Transverse colon (tissue), 4 donors: ENCODE measurements at regions not wholly inside any gene's neighbourhood (a gene's known extent, or its start where the extent isn't known, plus 50 kb on each side); places are given as distances from the start of the nearest gene placed in this dataset.

Experiments used
- DNase-seq: peaks from one replicate; pipeline ENCODE4 v3.0.0-alpha.2; 2019
- H3K27ac ChIP-seq, 4 donors: fragments of 200-600 bp; sonication (generic); 2 replicates each; pipeline ENCODE4 v1.5.1; 2016 to 2018; ENCODE audit warnings: inconsistent platforms in 4 of 4
- H3K27me3 ChIP-seq: fragments of 200-600 bp; sonication (generic); 2 replicates; pipeline ENCODE4 v1.5.1; 2017; ENCODE audit warnings: inconsistent platforms
- H3K36me3 ChIP-seq, 4 donors: fragments of 200-600 bp; sonication (generic); 2 replicates each; pipeline ENCODE4 v1.5.1; 2017 to 2019; ENCODE audit warnings: inconsistent platforms in 4 of 4
- H3K4me1 ChIP-seq, 4 donors: fragments of 200-600 bp; sonication (generic); 2 replicates each; pipeline ENCODE4 v1.5.1; 2017 to 2020; ENCODE audit warnings: inconsistent platforms in 4 of 4
- H3K4me3 ChIP-seq, 4 donors: fragments of 200-600 bp; sonication (generic); 1 replicate in 1 of 4; 2 replicates in 3 of 4; pipeline versions ENCODE4 v1.5.1 to v1.6.1; 2017 to 2019; ENCODE audit warnings: inconsistent platforms in 4 of 4
- H3K9me3 ChIP-seq, 2 donors: fragments of 200-600 bp; sonication (generic); 2 replicates each; pipeline ENCODE4 v1.5.1; 2017 to 2019; ENCODE audit warnings: inconsistent platforms in 2 of 2
- CTCF ChIP-seq, 5 experiments: fragments of 200-600 bp in 3 of 5; fragments of 450-650 bp in 2 of 5; sonication (generic) in 3 of 5; IDR thresholded peaks; 1 replicate in 2 of 5; 2 replicates in 3 of 5; pipeline ENCODE4 v1.5.1; 2016 to 2017; ENCODE audit warnings: antibody characterized with exemption in 5 of 5, inconsistent platforms in 3 of 5, mild to moderate bottlenecking in 2 of 5, moderate library complexity in 1 of 5
- EP300 ChIP-seq: sonication (generic); formaldehyde crosslinking; IDR thresholded peaks from one replicate; pipeline ENCODE4 v1.6.1; 2017; ENCODE audit warnings: antibody characterized with exemption, low read depth
- POLR2A ChIP-seq: fragments of 450-650 bp; IDR thresholded peaks from one replicate; pipeline ENCODE4 v1.6.1; 2016; ENCODE audit warnings: antibody characterized with exemption, mild to moderate bottlenecking, moderate library complexity
- POLR2AphosphoS5 ChIP-seq, 3 donors: sonication (generic); formaldehyde crosslinking; IDR thresholded peaks; one replicate each; pipeline ENCODE4 v1.6.1; 2016; ENCODE audit warnings: antibody characterized with exemption in 3 of 3
- WGBS, 2 donors: methylation state at CpG; one replicate each; pipeline ENCODE4 v1.1.5; 2018; ENCODE audit warnings: low coverage in 1 of 2; 5-methylcytosine and 5-hydroxymethylcytosine counted together
- in situ Hi-C, 4 donors: fragments of 200-750 bp; cut with MboI; loops; one replicate each; pipeline versions ENCODE4 v1.15.0 to v1.15.1; 2017; ENCODE audit warnings: low sequenced_read_pairs in 3 of 4, low pct_ligation_motif_present in 1 of 4, low pct_unique_long_range_greater_than_20kb in 1 of 4
- intact Hi-C: fragments of 100-400 bp; cut with DNase I; formaldehyde crosslinking; loops from one replicate; pipeline ENCODE4 v1.15.1; 2023; ENCODE audit warnings: low total_unique reads

DNA sequence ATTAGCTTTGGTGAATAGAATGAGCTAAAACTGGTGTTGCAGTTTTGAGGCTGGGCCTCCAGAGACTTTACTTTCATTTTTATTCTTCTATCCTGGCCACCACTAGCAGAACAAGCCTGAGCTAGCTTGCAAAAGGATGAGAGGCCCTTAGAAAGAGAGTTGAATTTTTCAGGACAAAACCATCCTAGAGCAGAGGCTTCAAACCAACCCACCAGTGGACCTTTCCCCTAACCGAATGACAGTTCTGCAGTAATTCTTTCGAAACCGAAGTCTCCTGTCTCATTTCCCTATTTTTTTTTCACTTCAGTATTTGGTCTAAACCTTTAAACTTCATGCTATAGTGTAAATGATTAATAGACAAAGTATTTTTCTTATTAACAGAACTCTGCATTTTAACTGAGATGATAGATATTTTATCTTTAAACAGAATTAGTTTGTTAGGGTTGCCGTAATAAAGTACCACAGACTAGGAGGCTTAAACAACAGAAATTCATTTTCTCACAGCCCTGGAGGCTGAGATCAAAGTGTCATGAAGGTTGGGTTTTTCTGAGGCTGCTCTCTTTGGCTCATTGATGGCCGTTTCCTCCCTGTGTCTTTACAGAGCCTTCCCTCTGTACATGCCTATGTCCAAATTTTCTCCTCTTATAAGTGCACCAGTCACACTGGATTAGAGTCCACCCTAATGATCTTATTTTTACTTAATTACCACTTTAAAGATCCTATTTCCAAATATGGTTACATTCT lies 80.6 kb upstream of the PAK5 start:
- H3K27me3 ChIP-seq: no peaks in the 10 kb centered on the region
- in situ Hi-C loops (loop anchor here (10.0 to 25.0 kb wide), 3 partner anchors 305 to 507 kb away; no protein-coding TSS in a partner anchor), intact Hi-C loops (loop anchor here (10.0 kb wide), 1 partner anchor 305 kb away; no protein-coding TSS in a partner anchor)
- no peak for DNase-seq
- 67 to 87% methylated on average over 5 of the region's 5 CpGs for WGBS, 2 donors
- H3K36me3 ChIP-seq: no peaks in the 10 kb centered on the region
- H3K27ac ChIP-seq: no peak overlapping the region
- no peaks in the 10 kb centered on the region for H3K9me3 ChIP-seq
- TF ChIP-seq POLR2AphosphoS5 (IDR thresholded peaks at IDR 0.05) (no peak), POLR2A (no peak), EP300 (no peak), CTCF (IDR thresholded peaks at IDR 0.05) (no peak)
- peaks cover 0 to 11% (median 1%) of the 10 kb centered on the region in 4 donors for H3K4me1 ChIP-seq
- no peak overlapping the region for H3K4me3 ChIP-seq

DNA sequence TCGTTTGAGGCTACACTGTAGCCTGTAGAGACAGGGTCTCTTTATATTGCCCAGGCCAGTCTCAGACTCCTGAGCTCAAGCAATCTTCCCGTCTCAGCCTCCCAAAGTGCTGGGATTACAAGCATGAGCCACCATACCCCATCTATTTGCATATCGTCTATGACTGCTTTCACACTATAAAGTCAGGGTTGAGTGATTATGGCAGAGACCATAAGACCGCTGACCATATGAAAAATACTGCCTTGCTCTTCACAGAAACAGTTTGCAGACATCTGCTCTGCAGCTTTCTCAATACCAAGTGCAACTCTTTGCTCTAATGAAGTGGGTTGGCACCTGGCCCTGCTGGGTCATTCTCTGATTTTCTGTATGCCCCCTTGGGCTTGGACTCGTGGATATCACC lies 79.5 kb upstream of the PAK5 start:
- intact Hi-C loops: loop anchor here (10.0 kb wide), 1 partner anchor 304 kb away; no protein-coding TSS in a partner anchor
- Histone ChIP-seq H3K9me3 (no peaks in the 10 kb centered on the region), H3K4me1 (peaks cover 0 to 11% (median 1%) of the 10 kb centered on the region in 4 donors), H3K27me3 (peaks cover 3% of the 10 kb centered on the region), H3K36me3 (no peaks in the 10 kb centered on the region), H3K27ac (no peak overlapping the region), H3K4me3 (no peak overlapping the region)
- no peak for DNase-seq
- in situ Hi-C loops: loop anchor here (10.0 to 25.0 kb wide), 3 partner anchors 304 to 506 kb away; no protein-coding TSS in a partner anchor
- WGBS, 2 donors: 80 to 92% methylated on average over 5 of the region's 5 CpGs
- TF ChIP-seq POLR2A (no peak), POLR2AphosphoS5 (IDR thresholded peaks at IDR 0.05) (no peak)

GRCh38 chr20:9916761-9917160 lies 77.9 kb upstream of the PAK5 start:
- Histone ChIP-seq H3K9me3 (no peaks in the 10 kb centered on the region), H3K36me3 (no peaks in the 10 kb centered on the region), H3K27ac (no peak overlapping the region), H3K27me3 (peaks cover 5% of the 10 kb centered on the region), H3K4me1 (peaks cover 0 to 11% (median 1%) of the 10 kb centered on the region in 4 donors), H3K4me3 (no peak overlapping the region)
- intact Hi-C loops: loop anchor here (10.0 kb wide), 1 partner anchor 302 kb away; no protein-coding TSS in a partner anchor
- in situ Hi-C loops: loop anchor here (10.0 to 25.0 kb wide), 3 partner anchors 302 to 504 kb away; no protein-coding TSS in a partner anchor
- 45 to 54% methylated on average over 2 of the region's 2 CpGs for WGBS, 2 donors
- DNase-seq: no peak
- TF ChIP-seq CTCF (IDR thresholded peaks at IDR 0.05) (no peak), POLR2AphosphoS5 (IDR thresholded peaks at IDR 0.05) (no peak)

DNA sequence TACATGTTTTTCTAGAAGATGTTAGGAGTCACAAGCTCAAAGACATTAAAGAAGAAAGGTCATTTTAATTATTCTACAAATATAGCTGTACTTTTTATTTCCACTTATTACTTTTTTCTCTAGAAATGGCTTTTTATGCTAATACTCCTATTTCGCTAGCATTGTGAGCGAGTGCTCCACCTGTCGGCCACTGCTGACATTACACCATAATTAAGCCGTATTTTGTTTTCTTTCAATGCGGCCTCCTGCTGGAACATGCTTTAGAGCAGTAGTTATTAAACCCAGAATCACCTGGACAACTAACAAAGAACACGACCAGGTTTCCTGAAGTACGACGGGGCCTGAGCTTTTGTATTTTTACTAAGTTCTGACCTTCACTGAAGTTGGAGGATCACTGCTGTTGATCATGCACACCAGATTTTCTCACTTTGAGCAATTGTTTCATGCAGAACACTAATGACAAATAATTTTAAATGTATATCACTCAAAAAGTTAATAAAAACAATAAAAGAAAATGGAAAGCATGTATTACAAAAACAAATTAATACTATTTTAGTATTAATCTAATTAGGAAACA lies 74.1 kb upstream of the PAK5 start:
- TF ChIP-seq EP300: no peak
- TF ChIP-seq CTCF (IDR thresholded peaks at IDR 0.05): peak; percentile 59 to 79 (median 75)
- no peak for TF ChIP-seq POLR2A
- DNase-seq: peak; percentile 21
- H3K4me3 ChIP-seq: no peak overlapping the region
- no peak overlapping the region for H3K27ac ChIP-seq
- H3K9me3 ChIP-seq: no peaks in the 10 kb centered on the region
- intact Hi-C loops (loop anchor here (10.0 kb wide), 1 partner anchor 298 kb away; no protein-coding TSS in a partner anchor), in situ Hi-C loops (loop anchor here (10.0 to 25.0 kb wide), 3 partner anchors 298 to 501 kb away; no protein-coding TSS in a partner anchor)
- H3K36me3 ChIP-seq: no peaks in the 10 kb centered on the region
- WGBS, 2 donors: 1 to 7% methylated on average over 8 of the region's 8 CpGs
- H3K27me3 ChIP-seq: peaks cover 5% of the 10 kb centered on the region
- H3K4me1 ChIP-seq: no peaks in the 10 kb centered on the region
